DND-41 (cell line): ENCODE measurements at regions not wholly inside any gene's neighbourhood (a gene's known extent, or its start where the extent isn't known, plus 50 kb on each side); places are given as distances from the start of the nearest gene placed in this dataset.

Experiments
- EZH2 ChIP-seq: IDR thresholded peaks from 3 replicates; pipeline ENCODE4 v1.6.1; 2012; ENCODE audit warnings: borderline replicate concordance, low read depth, mild to moderate bottlenecking, moderate library complexity, low read length, inconsistent platforms; ENCODE audit not compliant: severe bottlenecking
- TF ChIP-seq, protein P1 (sequence below): IDR thresholded peaks from 2 replicates; pipeline ENCODE4 v1.5.1; 2012; ENCODE audit warnings: borderline replicate concordance, low read length, moderate library complexity, mild to moderate bottlenecking; ENCODE audit not compliant: poor library complexity, severe bottlenecking; ENCODE audit errors: extremely low read depth

DNA sequence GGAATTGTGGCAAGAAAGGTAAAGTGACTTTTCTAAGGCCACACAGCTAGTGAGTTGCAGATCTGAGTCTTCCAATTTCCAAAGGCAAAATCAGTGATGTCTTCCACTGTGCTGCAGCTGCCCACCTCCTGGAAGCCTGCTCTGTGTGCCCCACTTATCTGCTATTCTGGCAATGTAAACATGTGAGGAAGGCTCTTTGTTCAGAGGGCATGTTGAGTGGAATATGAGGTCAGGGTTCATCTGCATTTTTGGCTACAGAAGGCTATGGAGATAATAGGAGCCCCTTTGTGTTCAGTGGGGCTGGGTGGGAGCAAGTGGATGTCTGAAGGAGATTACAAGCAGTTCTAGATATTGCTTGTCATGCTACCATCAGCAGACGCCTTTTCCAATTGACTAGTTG, 396.2 kb downstream of the BUD13 start:
- TF ChIP-seq, protein P1, sequence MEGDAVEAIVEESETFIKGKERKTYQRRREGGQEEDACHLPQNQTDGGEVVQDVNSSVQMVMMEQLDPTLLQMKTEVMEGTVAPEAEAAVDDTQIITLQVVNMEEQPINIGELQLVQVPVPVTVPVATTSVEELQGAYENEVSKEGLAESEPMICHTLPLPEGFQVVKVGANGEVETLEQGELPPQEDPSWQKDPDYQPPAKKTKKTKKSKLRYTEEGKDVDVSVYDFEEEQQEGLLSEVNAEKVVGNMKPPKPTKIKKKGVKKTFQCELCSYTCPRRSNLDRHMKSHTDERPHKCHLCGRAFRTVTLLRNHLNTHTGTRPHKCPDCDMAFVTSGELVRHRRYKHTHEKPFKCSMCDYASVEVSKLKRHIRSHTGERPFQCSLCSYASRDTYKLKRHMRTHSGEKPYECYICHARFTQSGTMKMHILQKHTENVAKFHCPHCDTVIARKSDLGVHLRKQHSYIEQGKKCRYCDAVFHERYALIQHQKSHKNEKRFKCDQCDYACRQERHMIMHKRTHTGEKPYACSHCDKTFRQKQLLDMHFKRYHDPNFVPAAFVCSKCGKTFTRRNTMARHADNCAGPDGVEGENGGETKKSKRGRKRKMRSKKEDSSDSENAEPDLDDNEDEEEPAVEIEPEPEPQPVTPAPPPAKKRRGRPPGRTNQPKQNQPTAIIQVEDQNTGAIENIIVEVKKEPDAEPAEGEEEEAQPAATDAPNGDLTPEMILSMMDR = no peak
- no peak for TF ChIP-seq EZH2
